Activated CD4-positive, alpha-beta T cell treated with anti-CD3 and anti-CD28 coated beads, Interleukin-2, amount 50 U/mL, for 16 hours (primary cell): ENCODE measurements at regions not wholly inside any gene's neighbourhood (a gene's known extent, or its start where the extent isn't known, plus 50 kb on each side); places are given as distances from the start of the nearest gene placed in this dataset.

ENCODE experiments used
- DNase-seq: peaks from one replicate; pipeline ENCODE4 v3.0.0-alpha.2; 2020

GRCh38 chr2:12062053-12062395, 315.6 kb downstream of the LPIN1 start:
- DNase-seq: no peak

- DNase-seq: no peak
These were observed 316.8 kb downstream of the LPIN1 start for GRCh38 chr2:12063210-12063609.

- no peak for DNase-seq
These were observed 317.7 kb downstream of the LPIN1 start for GRCh38 chr2:12064153-12064552.

GRCh38 chr2:12066116-12066515, 319.7 kb downstream of the LPIN1 start:
- DNase-seq: no peak

- DNase-seq: no peak
These were observed 320.6 kb downstream of the LPIN1 start for GRCh38 chr2:12066986-12067385.

GRCh38 chr2:12068796-12069538, 322.5 kb downstream of the LPIN1 start:
- no peak for DNase-seq

GRCh38 chr2:12070153-12070552, 323.7 kb downstream of the LPIN1 start:
- DNase-seq: no peak

- peak; percentile 5 for DNase-seq
These were observed 324.1 kb downstream of the LPIN1 start for GRCh38 chr2:12070581-12070980.

GRCh38 chr2:12071318-12071717, 324.9 kb downstream of the LPIN1 start:
- DNase-seq: no peak

- DNase-seq: no peak
These were observed 326.9 kb downstream of the LPIN1 start for GRCh38 chr2:12073217-12073852.

GRCh38 chr2:12074126-12074844, 327.9 kb downstream of the LPIN1 start:
- no peak for DNase-seq

GRCh38 chr2:12074845-12075217, 328.4 kb downstream of the LPIN1 start:
- no peak for DNase-seq

GRCh38 chr2:12075603-12076002, 329.2 kb downstream of the LPIN1 start:
- DNase-seq: no peak

GRCh38 chr2:12076810-12077209, 330.4 kb downstream of the LPIN1 start:
- no peak for DNase-seq

GRCh38 chr2:12080360-12080759, 333.9 kb downstream of the LPIN1 start:
- no peak for DNase-seq

- no peak for DNase-seq
These were observed 335.2 kb downstream of the LPIN1 start for GRCh38 chr2:12081481-12082210.

GRCh38 chr2:12083081-12083581, 336.7 kb downstream of the LPIN1 start:
- DNase-seq: no peak

GRCh38 chr2:12083713-12084419, 337.4 kb downstream of the LPIN1 start:
- no peak for DNase-seq

GRCh38 chr2:12087175-12087574, 340.7 kb downstream of the LPIN1 start:
- DNase-seq: no peak

GRCh38 chr2:12087671-12088380, 341.4 kb downstream of the LPIN1 start:
- no peak for DNase-seq

- DNase-seq: no peak
These were observed 342.6 kb downstream of the LPIN1 start for GRCh38 chr2:12089001-12089400.

GRCh38 chr2:12089496-12089895, 343.1 kb downstream of the LPIN1 start:
- DNase-seq: no peak
